ENCODE measurements at regions not wholly inside any gene's neighbourhood (a gene's known extent, or its start where the extent isn't known, plus 50 kb on each side); places are given as distances from the start of the nearest gene placed in this dataset.

DNA sequence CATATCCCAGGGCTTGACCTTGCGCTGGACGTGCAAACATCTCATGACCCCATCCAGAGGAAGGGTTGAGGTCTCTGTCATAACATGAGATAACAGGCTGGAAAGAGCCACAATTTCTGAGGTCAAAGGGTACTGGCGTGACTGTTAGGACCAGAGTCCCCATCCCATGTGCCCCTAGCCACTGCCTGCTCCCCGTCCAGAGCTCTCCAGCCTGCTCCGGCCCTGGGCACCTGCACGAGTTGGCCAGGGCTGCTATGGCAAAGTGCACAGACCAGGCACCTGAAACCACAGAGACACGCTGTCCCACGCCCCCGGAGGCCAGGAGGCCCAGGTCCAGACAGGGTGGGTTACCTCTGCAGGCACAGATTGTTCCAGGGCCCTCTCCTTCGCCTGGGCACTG is 58.9 kb downstream of the SHANK2 start:
- DNase-seq (ENCODE audit: low read depth) (no peak), FAIRE-seq (no peak)
- H3K27ac Mint-ChIP-seq (ENCODE audit: unreplicated experiment) = no peak overlapping the region
- no peaks in the 10 kb centered on the region for H3K9me3 ChIP-seq (ENCODE audit: insufficient read depth, low read depth, low read length)
- no peak overlapping the region for H3K4me2 ChIP-seq (ENCODE audit: low read length)
- H3K4me1 Mint-ChIP-seq (ENCODE audit: low read depth, unreplicated experiment) = no peaks in the 10 kb centered on the region
- H3K79me2 ChIP-seq (ENCODE audit: insufficient read depth, low read length) = no peaks in the 10 kb centered on the region
- H3K4me1 ChIP-seq (ENCODE audit: insufficient read depth, low read length) = no peaks in the 10 kb centered on the region
- H3K36me3 Mint-ChIP-seq (ENCODE audit: low read depth, unreplicated experiment) = peaks cover 4% of the 10 kb centered on the region
- peaks cover 5% of the 10 kb centered on the region for H3K27me3 Mint-ChIP-seq (ENCODE audit: low read depth, unreplicated experiment)
- no peak overlapping the region for H3K4me3 Mint-ChIP-seq (ENCODE audit: unreplicated experiment)
- H4K20me1 ChIP-seq (ENCODE audit: insufficient read depth, low read length) = no peaks in the 10 kb centered on the region
- no peak for TF ChIP-seq EZH2 (IDR thresholded peaks at IDR 0.05; ENCODE audit: insufficient read depth, low read length)
- TF ChIP-seq, protein P1, sequence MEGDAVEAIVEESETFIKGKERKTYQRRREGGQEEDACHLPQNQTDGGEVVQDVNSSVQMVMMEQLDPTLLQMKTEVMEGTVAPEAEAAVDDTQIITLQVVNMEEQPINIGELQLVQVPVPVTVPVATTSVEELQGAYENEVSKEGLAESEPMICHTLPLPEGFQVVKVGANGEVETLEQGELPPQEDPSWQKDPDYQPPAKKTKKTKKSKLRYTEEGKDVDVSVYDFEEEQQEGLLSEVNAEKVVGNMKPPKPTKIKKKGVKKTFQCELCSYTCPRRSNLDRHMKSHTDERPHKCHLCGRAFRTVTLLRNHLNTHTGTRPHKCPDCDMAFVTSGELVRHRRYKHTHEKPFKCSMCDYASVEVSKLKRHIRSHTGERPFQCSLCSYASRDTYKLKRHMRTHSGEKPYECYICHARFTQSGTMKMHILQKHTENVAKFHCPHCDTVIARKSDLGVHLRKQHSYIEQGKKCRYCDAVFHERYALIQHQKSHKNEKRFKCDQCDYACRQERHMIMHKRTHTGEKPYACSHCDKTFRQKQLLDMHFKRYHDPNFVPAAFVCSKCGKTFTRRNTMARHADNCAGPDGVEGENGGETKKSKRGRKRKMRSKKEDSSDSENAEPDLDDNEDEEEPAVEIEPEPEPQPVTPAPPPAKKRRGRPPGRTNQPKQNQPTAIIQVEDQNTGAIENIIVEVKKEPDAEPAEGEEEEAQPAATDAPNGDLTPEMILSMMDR (IDR thresholded peaks at IDR 0.05; ENCODE audit: insufficient read depth, low read depth, low read length) = no peak
- H2AFZ ChIP-seq (ENCODE audit: low read depth, low read length) = no peak overlapping the region
- H3K36me3 ChIP-seq (ENCODE audit: insufficient read depth, low read length) = no peaks in the 10 kb centered on the region
- H3K27ac ChIP-seq (ENCODE audit: low read depth, low read length) = no peak overlapping the region
- H3K27me3 ChIP-seq (ENCODE audit: insufficient read depth, low read length) = no peaks in the 10 kb centered on the region
- peaks cover 2% of the 10 kb centered on the region for H3K9me3 Mint-ChIP-seq (ENCODE audit: unreplicated experiment)
- H3K4me3 ChIP-seq (ENCODE audit: insufficient read depth, low read depth, low read length) = no peak overlapping the region
- H3K9ac ChIP-seq (ENCODE audit: low read length) = no peak overlapping the region

GRCh38 chr11:71192629-71193028 is 59.7 kb downstream of the SHANK2 start:
- H3K9me3 Mint-ChIP-seq (ENCODE audit: unreplicated experiment) = peaks cover 2% of the 10 kb centered on the region
- no peak overlapping the region for H3K27ac Mint-ChIP-seq (ENCODE audit: unreplicated experiment)
- no peaks in the 10 kb centered on the region for H3K9me3 ChIP-seq (ENCODE audit: insufficient read depth, low read depth, low read length)
- no peaks in the 10 kb centered on the region for H4K20me1 ChIP-seq (ENCODE audit: insufficient read depth, low read length)
- no peak overlapping the region for H3K4me3 Mint-ChIP-seq (ENCODE audit: unreplicated experiment)
- H3K79me2 ChIP-seq (ENCODE audit: insufficient read depth, low read length) = no peaks in the 10 kb centered on the region
- no peaks in the 10 kb centered on the region for H3K4me1 Mint-ChIP-seq (ENCODE audit: low read depth, unreplicated experiment)
- TF ChIP-seq, protein P1 (IDR thresholded peaks at IDR 0.05; ENCODE audit: insufficient read depth, low read depth, low read length) = no peak
- TF ChIP-seq EZH2 (IDR thresholded peaks at IDR 0.05; ENCODE audit: insufficient read depth, low read length) = no peak
- H3K36me3 ChIP-seq (ENCODE audit: insufficient read depth, low read length) = no peaks in the 10 kb centered on the region
- H3K27me3 ChIP-seq (ENCODE audit: insufficient read depth, low read length) = no peaks in the 10 kb centered on the region
- peaks cover 4% of the 10 kb centered on the region for H3K36me3 Mint-ChIP-seq (ENCODE audit: low read depth, unreplicated experiment)
- H3K27me3 Mint-ChIP-seq (ENCODE audit: low read depth, unreplicated experiment) = peaks cover 5% of the 10 kb centered on the region
- H3K27ac ChIP-seq (ENCODE audit: low read depth, low read length) = no peak overlapping the region
- H3K4me3 ChIP-seq (ENCODE audit: insufficient read depth, low read depth, low read length) = no peak overlapping the region
- DNase-seq (ENCODE audit: low read depth) (no peak), FAIRE-seq (no peak)
- no peaks in the 10 kb centered on the region for H3K4me1 ChIP-seq (ENCODE audit: insufficient read depth, low read length)
- no peak overlapping the region for H2AFZ ChIP-seq (ENCODE audit: low read depth, low read length)
- H3K9ac ChIP-seq (ENCODE audit: low read length) = no peak overlapping the region
- H3K4me2 ChIP-seq (ENCODE audit: low read length) = no peak overlapping the region

DNA sequence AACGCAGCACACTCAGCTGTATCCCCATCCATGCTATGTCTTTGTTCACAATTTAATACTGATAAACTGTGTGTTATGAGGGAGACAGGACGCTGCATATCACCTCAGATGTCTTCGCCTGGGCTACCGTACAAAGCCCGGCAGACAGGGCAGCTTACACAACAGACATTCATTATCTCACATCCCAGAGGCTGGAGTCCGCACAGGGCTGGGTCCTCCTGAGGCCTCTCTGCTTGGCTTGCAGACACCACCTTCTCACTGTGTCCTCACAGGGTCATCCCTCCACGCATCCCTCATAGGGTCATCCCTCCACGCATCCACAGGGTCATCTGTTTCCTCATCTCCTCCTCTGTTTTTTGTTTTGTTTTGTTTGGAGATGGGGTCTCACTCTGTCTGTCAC is 61.2 kb downstream of the SHANK2 start:
- Histone ChIP-seq H2AFZ (ENCODE audit: low read depth, low read length) (no peak overlapping the region), H3K4me2 (ENCODE audit: low read length) (no peak overlapping the region), H3K9ac (ENCODE audit: low read length) (no peak overlapping the region), H3K4me3 (ENCODE audit: insufficient read depth, low read depth, low read length) (no peak overlapping the region), H4K20me1 (ENCODE audit: insufficient read depth, low read length) (no peaks in the 10 kb centered on the region), H3K79me2 (ENCODE audit: insufficient read depth, low read length) (no peaks in the 10 kb centered on the region), H3K27ac (ENCODE audit: low read depth, low read length) (no peak overlapping the region), H3K9me3 (ENCODE audit: insufficient read depth, low read depth, low read length) (no peaks in the 10 kb centered on the region), H3K4me1 (ENCODE audit: insufficient read depth, low read length) (no peaks in the 10 kb centered on the region), H3K36me3 (ENCODE audit: insufficient read depth, low read length) (no peaks in the 10 kb centered on the region), H3K27me3 (ENCODE audit: insufficient read depth, low read length) (no peaks in the 10 kb centered on the region)
- H3K27me3 Mint-ChIP-seq (ENCODE audit: low read depth, unreplicated experiment) = peaks cover 11% of the 10 kb centered on the region
- H3K4me1 Mint-ChIP-seq (ENCODE audit: low read depth, unreplicated experiment) = no peaks in the 10 kb centered on the region
- DNase-seq (ENCODE audit: low read depth) = no peak
- H3K36me3 Mint-ChIP-seq (ENCODE audit: low read depth, unreplicated experiment) = peaks cover 4% of the 10 kb centered on the region
- TF ChIP-seq, protein P1 (IDR thresholded peaks at IDR 0.05; ENCODE audit: insufficient read depth, low read depth, low read length) = no peak
- no peak for TF ChIP-seq EZH2 (IDR thresholded peaks at IDR 0.05; ENCODE audit: insufficient read depth, low read length)
- peaks cover 4% of the 10 kb centered on the region for H3K9me3 Mint-ChIP-seq (ENCODE audit: unreplicated experiment)
- no peak overlapping the region for H3K27ac Mint-ChIP-seq (ENCODE audit: unreplicated experiment)
- H3K4me3 Mint-ChIP-seq (ENCODE audit: unreplicated experiment) = no peak overlapping the region
- FAIRE-seq = no peak
